Heart left ventricle (tissue), 13 donors: ENCODE measurements at regions not wholly inside any gene's neighbourhood (a gene's known extent, or its start where the extent isn't known, plus 50 kb on each side); places are given as distances from the start of the nearest gene placed in this dataset.
"Not testable (repeated sequence)": the region's sequence is repeated elsewhere in the genome, so short reads cannot be mapped to it uniquely, and the experiment has no call there.

ENCODE experiments used
- CTCF ChIP-seq, 12 donors: fragments of 200-600 bp; sonication (generic) in 4 of 12; IDR thresholded peaks; one replicate each; pipeline versions ENCODE4 v1.5.0 to v1.8.0; 2018 to 2022; ENCODE audit warnings: antibody characterized with exemption in 12 of 12, mild to moderate bottlenecking in 5 of 12
- POLR2A ChIP-seq, 2 donors: fragments of 450-650 bp; IDR thresholded peaks; one replicate each; pipeline ENCODE4 v1.6.1; 2017; ENCODE audit warnings: antibody characterized with exemption in 2 of 2, mild to moderate bottlenecking in 2 of 2, moderate library complexity in 2 of 2
- donor health status: ischemic (EF 13 %, LVEDD 7.1; RV severe dilation, severe dysfunction).
- donor health status: DM: no; HTN: yes; CAD: no.
- donor health status: DM: no; HTN: no; CAD: no.
- donor health status: ischemic (EF 25% LVEDD 6.9; RV normal size, moderate dysfunction).
- donor health status: ischemic (EF 25% LVEDD 5.7; RV mildly dilated, moderate dysfunction).
- donor health status: ischemic (EF 35%, LVEDD 5.7; RV mildly dilated, moderate dysfunction).
- donor health status: nonischemic (EF 11% LVEDD 7.7; RV severe dilation, severe dysfunction).
- donor health status: DM: yes; HTN: yes; CAD: no.
- donor health status: PGD.
- donor health status: ischemic (EF 29% LVEDD 5.4; RV normal size, mild dysfunction).
- donor health status: nonischemic (EF 23%, LVEDD 6.1; RV moderate dilation, normal function).

GRCh38 chr9:3733527-3734262 lies 207.9 kb upstream of the RFX3 start:
- TF ChIP-seq CTCF, POLR2A (IDR thresholded peaks at IDR 0.05): not testable (repeated sequence)
